Bronchial epithelial cell (primary cell): ENCODE measurements at regions not wholly inside any gene's neighbourhood (a gene's known extent, or its start where the extent isn't known, plus 50 kb on each side); places are given as distances from the start of the nearest gene placed in this dataset.

Experiments used
- DNase-seq: peaks from one replicate; pipeline ENCODE4 v3.0.0-alpha.2; 2010; ENCODE audit warnings: low read depth
- FAIRE-seq: peaks from 2 replicates; lab custom pipeline; 2011; peaks lifted over from hg19 to GRCh38; lab: Jason Lieb, UNC
- H3K27me3 ChIP-seq: 2 replicates; pipeline ENCODE4 v1.5.1; 2011; ENCODE audit warnings: low read length; ENCODE audit not compliant: control insufficient read depth, insufficient read depth
- H3K36me3 ChIP-seq: 2 replicates; pipeline ENCODE4 v1.5.1; 2011; ENCODE audit warnings: low read length; ENCODE audit not compliant: control insufficient read depth, insufficient read depth
- H3K4me3 ChIP-seq: 2 replicates; pipeline ENCODE4 v1.5.1; 2011; ENCODE audit warnings: mild to moderate bottlenecking, low read depth, low read length, control low read depth
- TF ChIP-seq, protein P1 (sequence below): IDR thresholded peaks from 2 replicates; pipeline ENCODE4 v1.5.1; 2011; ENCODE audit warnings: mild to moderate bottlenecking, moderate library complexity, low read length, control low read depth, inconsistent platforms; ENCODE audit not compliant: insufficient read depth, severe bottlenecking

DNA sequence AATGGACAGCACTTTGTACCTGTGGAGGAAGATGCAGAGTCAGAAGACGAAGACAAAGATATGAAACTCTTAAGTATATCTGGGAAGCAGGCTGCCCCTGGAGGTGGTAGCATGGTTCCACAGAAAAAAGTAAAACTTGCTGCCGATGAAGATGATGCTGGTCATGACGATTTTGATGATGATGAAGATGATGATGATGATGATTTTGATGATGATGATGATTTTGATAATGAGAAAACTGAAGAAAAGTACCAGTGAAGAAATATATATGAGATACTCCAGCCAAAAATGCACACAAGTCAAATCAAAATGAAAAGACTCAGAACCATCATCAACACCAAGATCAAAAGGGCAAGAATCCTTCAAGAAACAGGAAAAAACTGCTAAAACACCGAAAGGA is 268.5 kb upstream of the EEF2KMT start:
- Histone ChIP-seq H3K4me3 (no peak overlapping the region), H3K36me3 (no peaks in the 10 kb centered on the region), H3K27me3 (no peaks in the 10 kb centered on the region)
- FAIRE-seq (no peak), DNase-seq (no peak)
- TF ChIP-seq, protein P1, sequence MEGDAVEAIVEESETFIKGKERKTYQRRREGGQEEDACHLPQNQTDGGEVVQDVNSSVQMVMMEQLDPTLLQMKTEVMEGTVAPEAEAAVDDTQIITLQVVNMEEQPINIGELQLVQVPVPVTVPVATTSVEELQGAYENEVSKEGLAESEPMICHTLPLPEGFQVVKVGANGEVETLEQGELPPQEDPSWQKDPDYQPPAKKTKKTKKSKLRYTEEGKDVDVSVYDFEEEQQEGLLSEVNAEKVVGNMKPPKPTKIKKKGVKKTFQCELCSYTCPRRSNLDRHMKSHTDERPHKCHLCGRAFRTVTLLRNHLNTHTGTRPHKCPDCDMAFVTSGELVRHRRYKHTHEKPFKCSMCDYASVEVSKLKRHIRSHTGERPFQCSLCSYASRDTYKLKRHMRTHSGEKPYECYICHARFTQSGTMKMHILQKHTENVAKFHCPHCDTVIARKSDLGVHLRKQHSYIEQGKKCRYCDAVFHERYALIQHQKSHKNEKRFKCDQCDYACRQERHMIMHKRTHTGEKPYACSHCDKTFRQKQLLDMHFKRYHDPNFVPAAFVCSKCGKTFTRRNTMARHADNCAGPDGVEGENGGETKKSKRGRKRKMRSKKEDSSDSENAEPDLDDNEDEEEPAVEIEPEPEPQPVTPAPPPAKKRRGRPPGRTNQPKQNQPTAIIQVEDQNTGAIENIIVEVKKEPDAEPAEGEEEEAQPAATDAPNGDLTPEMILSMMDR: no peak

DNA sequence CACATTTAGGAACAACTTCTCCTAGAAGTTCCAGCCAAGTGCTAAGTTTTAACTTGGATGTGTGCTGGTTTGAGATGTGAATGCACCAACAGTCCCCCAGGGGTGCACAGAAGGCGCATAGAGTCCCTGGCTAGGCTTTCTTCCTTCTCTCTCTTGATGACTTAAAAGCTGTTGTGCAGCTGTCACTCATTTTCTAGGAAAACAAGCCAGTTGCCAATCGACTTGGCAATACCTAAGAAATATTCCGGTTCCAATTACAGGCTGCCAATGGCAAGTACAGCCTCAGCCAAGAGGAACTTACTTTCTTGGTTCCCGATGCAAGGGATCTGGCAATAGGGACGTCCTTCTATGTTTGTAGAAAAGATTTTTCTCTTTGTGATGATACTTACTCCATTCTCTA is 266.6 kb upstream of the EEF2KMT start:
- DNase-seq (no peak), FAIRE-seq (no peak)
- Histone ChIP-seq H3K4me3 (no peak overlapping the region), H3K27me3 (no peaks in the 10 kb centered on the region), H3K36me3 (no peaks in the 10 kb centered on the region)
- TF ChIP-seq, protein P1: no peak

DNA sequence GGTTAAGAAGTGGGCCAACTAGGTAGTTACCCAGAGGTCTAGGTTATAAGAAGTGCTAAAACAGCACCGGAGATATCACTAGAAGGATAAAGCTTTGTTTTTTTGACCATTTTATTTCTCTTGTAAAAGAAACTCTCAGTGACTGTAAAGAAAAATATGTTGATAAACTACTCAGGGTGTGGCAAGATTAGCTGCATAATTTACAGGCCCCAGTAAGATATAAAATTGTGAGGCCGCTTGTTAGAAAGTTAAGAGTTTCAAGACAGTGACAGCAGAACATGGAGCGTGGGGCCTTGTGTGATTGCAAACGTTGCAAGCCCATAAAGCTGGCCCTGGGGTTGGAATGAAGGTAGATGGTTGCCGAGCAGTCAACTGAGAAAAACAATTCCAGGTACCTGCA is 263.7 kb upstream of the EEF2KMT start:
- TF ChIP-seq, protein P1: no peak
- FAIRE-seq (no peak), DNase-seq (no peak)
- Histone ChIP-seq H3K4me3 (no peak overlapping the region), H3K27me3 (no peaks in the 10 kb centered on the region), H3K36me3 (no peaks in the 10 kb centered on the region)

DNA sequence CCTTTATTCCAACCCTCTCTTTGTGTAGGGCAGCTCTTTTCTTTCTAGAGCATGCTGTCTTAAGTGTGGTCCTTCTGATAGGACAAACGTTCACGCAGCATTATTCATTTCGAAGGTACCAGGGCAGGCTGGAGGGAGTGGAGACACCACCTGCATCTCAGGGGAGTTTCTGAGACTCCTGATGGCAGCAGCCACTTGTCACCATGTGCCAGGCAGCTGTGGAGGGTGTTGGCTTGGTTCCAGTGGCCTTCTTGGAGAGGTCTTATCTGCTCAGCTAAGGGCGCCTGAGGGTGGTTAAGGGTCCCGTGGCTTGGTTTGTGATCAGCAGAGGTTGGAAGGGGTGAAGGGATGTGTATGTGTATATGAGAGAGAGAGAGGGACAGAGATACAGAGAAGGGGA is 257.1 kb upstream of the EEF2KMT start:
- DNase-seq: no peak
- TF ChIP-seq, protein P1: no peak
- H3K36me3 ChIP-seq: no peaks in the 10 kb centered on the region
- no peak for FAIRE-seq
- no peaks in the 10 kb centered on the region for H3K27me3 ChIP-seq
- no peak overlapping the region for H3K4me3 ChIP-seq

GRCh38 chr16:5349670-5350517 is 252.3 kb upstream of the EEF2KMT start:
- DNase-seq (no peak), FAIRE-seq (no peak)
- no peaks in the 10 kb centered on the region for H3K27me3 ChIP-seq
- no peak overlapping the region for H3K4me3 ChIP-seq
- TF ChIP-seq, protein P1: no peak
- no peaks in the 10 kb centered on the region for H3K36me3 ChIP-seq
